HT1080 (cell line): ENCODE measurements at regions not wholly inside any gene's neighbourhood (a gene's known extent, or its start where the extent isn't known, plus 50 kb on each side); places are given as distances from the start of the nearest gene placed in this dataset.
"Not testable (repeated sequence)": the region's sequence is repeated elsewhere in the genome, so short reads cannot be mapped to it uniquely, and the experiment has no call there.

Experiments
- DNase-seq: peaks from one replicate; pipeline ENCODE4 v3.0.0-alpha.2; 2015; ENCODE audit warnings: low read depth

GRCh38 chr2:43149482-43150107 lies 76.8 kb downstream of the ZFP36L2 start:
- DNase-seq = no peak

DNA sequence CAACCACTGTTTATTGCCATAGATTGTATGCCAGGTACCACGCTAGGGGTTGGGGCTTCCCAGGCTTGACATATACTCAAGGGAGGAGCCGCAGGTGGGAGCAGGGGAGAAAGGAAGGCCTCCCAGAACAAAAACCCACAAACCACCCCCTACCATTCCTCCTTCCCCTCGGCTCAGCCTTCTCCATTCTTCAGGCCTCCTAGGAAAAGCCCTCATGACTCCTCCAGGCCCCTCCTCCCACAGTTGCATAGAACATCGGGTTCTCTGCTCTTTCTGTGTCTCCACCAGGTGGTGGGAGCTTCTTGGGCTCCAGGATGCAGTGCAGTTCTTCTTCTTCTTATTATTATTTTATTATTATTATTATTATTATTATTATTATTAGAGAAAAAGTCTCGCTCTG lies 80.3 kb downstream of the ZFP36L2 start:
- no peak for DNase-seq

DNA sequence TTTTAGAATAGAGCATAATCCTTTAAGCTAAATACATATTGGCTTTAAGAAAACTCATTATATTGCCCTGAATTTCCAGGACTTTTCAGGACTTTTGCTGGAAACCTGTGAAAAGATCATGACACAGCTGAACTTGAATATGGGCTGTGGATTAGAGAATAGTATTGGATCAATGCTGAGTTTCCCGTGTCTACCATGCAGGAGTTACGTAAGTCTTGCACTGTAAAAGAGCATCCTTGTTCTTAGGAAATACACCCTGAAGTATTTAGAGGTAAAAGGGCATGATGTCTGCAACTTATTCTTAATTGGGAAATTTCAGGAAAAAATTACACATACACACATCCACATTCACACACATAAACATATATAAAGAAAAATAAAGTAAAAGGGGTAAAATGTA lies 82.1 kb downstream of the ZFP36L2 start:
- DNase-seq = no peak

- no peak for DNase-seq
These were observed 82.7 kb downstream of the ZFP36L2 start for GRCh38 chr2:43143756-43144155.

- peak; percentile 44 for DNase-seq
These were observed 83.4 kb downstream of the ZFP36L2 start for GRCh38 chr2:43142921-43143438.

GRCh38 chr2:43141636-43142151 lies 84.7 kb downstream of the ZFP36L2 start:
- not testable (repeated sequence) for DNase-seq

DNA sequence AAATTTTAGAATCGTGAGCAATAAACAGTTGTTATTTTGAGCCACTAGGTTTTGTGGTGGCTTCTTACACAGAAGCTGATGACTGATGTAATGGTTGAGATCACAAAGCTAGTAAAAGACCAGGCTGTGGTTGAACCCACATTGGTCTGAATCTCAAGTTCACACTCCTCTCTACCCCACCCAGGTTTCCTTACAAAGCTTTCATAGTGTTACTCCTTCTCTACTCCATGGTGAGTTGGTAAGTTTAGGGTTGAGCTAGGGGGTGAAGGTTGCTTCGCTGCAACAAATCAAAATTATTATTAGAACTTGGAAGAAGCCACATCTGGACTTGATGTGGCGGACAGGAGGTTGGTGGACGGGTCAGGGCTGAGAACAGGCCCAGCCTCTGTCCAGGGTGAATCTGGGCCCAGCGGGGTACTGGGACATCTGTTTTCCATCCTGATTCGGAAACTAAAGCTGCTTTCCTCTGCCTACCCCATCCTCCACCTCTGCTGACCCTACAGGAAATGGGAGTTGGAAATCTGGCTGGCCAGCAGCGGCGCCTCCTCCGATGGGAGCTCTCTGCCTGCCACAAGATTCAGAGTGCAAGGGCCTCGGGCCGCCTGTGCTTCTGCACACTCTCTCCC lies 86.3 kb downstream of the ZFP36L2 start:
- DNase-seq = no peak

- no peak for DNase-seq
These were observed 86.9 kb downstream of the ZFP36L2 start for GRCh38 chr2:43139501-43139900.

GRCh38 chr2:43138441-43138840 lies 88.0 kb downstream of the ZFP36L2 start:
- DNase-seq = no peak

GRCh38 chr2:43136876-43137275 lies 89.5 kb downstream of the ZFP36L2 start:
- no peak for DNase-seq

GRCh38 chr2:43136011-43136799 lies 90.2 kb downstream of the ZFP36L2 start:
- no peak for DNase-seq

DNA sequence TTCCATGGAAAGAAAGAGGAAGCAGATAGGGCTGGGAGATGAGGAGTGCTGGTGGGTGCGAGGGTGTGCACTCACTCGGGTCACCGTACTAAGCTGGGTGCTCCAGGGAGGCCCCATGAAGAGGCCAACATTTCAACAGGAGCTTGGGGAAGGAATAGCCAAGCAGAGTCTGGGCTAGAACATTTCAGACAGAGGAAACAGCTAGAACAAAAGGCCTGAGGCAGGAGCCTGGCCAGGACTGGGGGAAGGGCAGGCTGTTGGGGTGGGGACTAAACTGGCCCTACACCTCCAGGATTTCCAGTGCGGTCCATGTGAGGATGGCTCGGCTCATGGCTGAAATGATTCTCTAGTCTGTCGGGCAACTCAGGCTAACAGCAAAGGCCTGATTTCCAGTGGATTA lies 90.8 kb downstream of the ZFP36L2 start:
- DNase-seq = no peak

DNA sequence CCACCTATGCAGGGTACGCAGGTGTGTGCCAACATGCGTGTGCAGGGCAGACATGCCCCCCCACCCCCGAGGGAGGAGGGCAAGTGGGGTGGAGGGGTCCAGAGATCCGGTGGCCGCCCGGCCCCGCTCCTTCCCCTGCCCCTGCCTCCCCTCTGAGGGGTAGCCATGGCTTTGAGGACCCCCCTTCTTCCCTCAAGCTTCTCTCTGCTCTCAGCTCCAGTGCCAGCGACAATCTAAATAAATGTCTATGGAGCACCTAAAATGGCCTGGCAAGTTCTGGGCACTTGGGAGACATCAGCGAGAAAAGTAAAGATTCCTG lies 91.9 kb downstream of the ZFP36L2 start:
- no peak for DNase-seq

DNA sequence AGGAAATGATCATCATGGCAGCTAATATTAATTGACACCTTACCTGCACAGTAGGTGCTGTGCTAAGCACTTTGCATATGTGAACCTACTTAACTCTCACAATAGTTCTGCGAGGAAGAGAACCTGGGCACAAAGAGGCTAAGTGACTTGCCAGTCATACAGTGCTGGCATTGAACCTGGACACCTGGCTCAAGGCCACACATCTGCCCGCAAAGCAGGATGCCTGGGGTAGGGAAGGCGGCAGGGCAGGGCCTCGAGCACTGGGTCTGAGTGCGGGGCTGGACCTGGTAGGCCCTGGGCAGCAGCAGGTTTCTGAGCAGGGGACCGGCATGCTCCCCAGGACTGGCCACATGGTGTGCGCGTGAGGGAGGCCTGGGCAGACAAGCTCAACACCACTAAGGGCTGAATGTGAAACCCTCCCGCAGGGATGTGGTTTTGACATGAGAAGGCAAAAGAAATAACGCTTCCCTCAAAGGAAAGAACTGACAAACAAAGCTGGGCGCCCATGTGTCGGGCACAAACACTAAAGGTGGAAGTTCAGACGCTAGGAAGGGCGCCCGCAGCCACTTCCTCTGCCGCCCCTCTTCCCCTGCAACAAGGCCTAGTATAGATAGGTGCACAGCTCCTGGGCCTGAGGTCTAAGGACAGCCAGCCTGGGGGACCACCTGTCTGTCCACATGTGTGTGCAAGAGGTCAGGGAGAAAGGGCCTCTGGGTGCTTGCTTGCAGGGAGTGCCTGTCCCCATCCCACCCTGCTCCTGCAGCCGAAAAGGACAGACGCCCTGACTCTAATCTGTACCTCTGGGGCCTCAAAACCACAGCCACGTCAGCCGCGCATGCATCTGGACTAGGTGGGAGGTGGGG lies 92.5 kb downstream of the ZFP36L2 start:
- no peak for DNase-seq

- no peak for DNase-seq
These were observed 93.1 kb downstream of the ZFP36L2 start for GRCh38 chr2:43133336-43133707.

GRCh38 chr2:43132683-43133301 lies 93.6 kb downstream of the ZFP36L2 start:
- DNase-seq = no peak

DNA sequence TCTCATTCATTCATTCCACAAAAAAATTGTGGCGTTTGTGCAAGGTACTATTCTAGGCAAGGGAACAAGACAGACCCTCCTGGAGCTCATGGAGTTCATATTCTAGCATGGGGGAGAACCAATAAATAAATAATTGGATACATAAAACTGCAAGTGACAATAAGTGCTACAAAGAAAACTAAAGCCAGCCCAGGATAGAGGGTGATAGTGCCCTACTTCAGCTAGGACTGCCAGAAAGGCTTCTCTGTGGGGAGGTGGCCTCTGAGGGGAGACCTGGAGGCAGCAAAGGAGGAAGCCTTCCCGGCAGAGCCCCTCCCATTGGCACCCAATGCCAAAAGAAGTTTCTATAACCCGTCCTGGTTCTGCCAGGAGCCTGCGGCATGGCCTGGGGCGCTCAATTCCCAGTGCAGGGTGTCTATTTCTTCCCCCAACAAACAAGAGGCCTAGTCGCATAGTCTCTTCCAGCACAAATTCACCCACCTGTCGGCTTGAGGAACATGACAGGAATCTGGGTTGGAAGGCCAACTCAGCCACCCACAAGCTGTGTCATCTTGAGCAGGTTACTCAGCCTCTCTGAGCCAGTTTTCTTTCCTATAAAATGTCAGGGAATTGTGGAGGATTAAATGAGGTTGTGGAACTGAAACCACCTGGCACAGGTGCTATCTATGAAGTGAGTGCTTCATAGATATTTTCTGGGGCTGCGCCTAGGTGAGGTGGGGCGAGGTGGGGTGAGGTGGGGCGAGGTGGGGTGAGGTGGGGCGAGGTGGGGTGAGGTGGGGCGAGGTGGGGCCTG lies 94.3 kb downstream of the ZFP36L2 start:
- no peak for DNase-seq

DNA sequence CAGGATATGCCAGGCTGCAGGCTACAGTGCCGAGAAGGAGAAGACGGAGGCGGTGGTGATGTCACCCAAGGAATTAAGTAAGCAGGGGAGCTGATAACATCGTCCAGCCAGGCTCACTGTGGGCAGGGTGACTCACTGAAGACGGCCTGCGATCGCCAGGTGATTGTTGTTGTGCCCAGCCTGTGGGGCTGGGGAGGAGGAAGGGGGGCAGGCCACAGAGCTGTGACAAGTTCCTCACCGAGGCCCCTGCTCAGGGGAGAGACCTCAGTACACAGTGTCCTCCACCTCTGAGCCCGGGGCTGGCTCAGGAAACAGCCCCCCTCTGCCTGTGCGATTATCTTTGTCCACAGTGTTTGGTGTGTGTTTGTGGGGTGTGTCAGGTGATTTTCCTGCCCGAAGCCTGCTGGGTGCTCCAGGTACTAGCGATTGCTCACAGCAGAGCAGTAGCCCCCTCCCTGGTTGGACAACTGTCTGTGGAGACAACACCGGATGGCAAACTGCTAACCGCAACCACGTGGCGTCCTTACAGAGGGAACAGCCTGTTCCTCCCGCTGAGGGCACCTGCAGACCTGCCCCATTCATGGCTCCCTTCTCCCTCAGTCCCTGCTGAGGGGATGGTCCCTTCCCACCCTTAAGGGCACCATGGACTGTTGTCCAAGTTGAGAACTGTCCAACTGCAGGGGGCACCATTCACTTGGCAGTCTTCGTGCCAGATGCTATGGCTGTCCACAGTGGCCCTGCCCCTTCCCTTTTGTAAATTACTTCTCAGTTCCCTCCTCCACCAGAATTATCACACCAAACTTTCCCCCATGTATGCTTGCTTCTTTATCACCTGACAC lies 95.1 kb downstream of the ZFP36L2 start:
- DNase-seq = peak; percentile 88

- no peak for DNase-seq
These were observed 95.9 kb downstream of the ZFP36L2 start for GRCh38 chr2:43130548-43130875.
